ENCODE measurements at regions not wholly inside any gene's neighbourhood (a gene's known extent, or its start where the extent isn't known, plus 50 kb on each side); places are given as distances from the start of the nearest gene placed in this dataset.

GRCh38 chr12:24597580-24597979, 351.3 kb downstream of the BCAT1 start:
- Mint-ChIP-seq H3K4me3 (no peak overlapping the region), H3K4me1 (ENCODE audit: low read depth) (peaks cover 3% of the 10 kb centered on the region), H3K27ac (no peak overlapping the region), H3K36me3 (ENCODE audit: low read depth) (no peaks in the 10 kb centered on the region), H3K9me3 (no peaks in the 10 kb centered on the region), H3K27me3 (peaks cover 2% of the 10 kb centered on the region)
- POLR2A ChIA-PET: no interaction called here
- no peak for TF ChIP-seq CTCF (IDR thresholded peaks at IDR 0.05)
- intact Hi-C loops (cut with micrococcal nuclease): no loop called here
- no peak for DNase-seq
- no peak for ATAC-seq
- CTCF ChIA-PET: interaction anchor here (1.4 kb wide), 1 partner anchor 26 kb away, joined by 3 read pairs; no protein-coding TSS in a partner anchor

GRCh38 chr12:24596768-24597388, 352.0 kb downstream of the BCAT1 start:
- no peak for ATAC-seq
- Mint-ChIP-seq H3K9me3 (no peaks in the 10 kb centered on the region), H3K27me3 (peaks cover 2% of the 10 kb centered on the region), H3K4me3 (no peak overlapping the region), H3K27ac (no peak overlapping the region), H3K4me1 (ENCODE audit: low read depth) (peaks cover 3% of the 10 kb centered on the region), H3K36me3 (ENCODE audit: low read depth) (no peaks in the 10 kb centered on the region)
- intact Hi-C loops (cut with micrococcal nuclease): no loop called here
- POLR2A ChIA-PET: no interaction called here
- CTCF ChIA-PET: interaction anchor here (1.4 kb wide), 1 partner anchor 25 kb away, joined by 3 read pairs; no protein-coding TSS in a partner anchor
- DNase-seq: no peak
- TF ChIP-seq CTCF (IDR thresholded peaks at IDR 0.05): peak; percentile 54

- H3K9me3 Mint-ChIP-seq: no peaks in the 10 kb centered on the region
- DNase-seq (no peak), ATAC-seq (no peak)
- H3K36me3 Mint-ChIP-seq (ENCODE audit: low read depth): no peaks in the 10 kb centered on the region
- TF ChIP-seq CTCF (IDR thresholded peaks at IDR 0.05): no peak
- CTCF ChIA-PET: no interaction called here
- H3K27ac Mint-ChIP-seq: no peak overlapping the region
- POLR2A ChIA-PET: no interaction called here
- peaks cover 2% of the 10 kb centered on the region for H3K27me3 Mint-ChIP-seq
- H3K4me1 Mint-ChIP-seq (ENCODE audit: low read depth): no peaks in the 10 kb centered on the region
- H3K4me3 Mint-ChIP-seq: no peak overlapping the region
- intact Hi-C loops (cut with micrococcal nuclease): no loop called here
Measured at GRCh38 chr12:24595652-24596235, 353.2 kb downstream of the BCAT1 start.

GRCh38 chr12:24591715-24592440, 357.0 kb downstream of the BCAT1 start:
- ATAC-seq (no peak), DNase-seq (no peak)
- no peak for TF ChIP-seq CTCF (IDR thresholded peaks at IDR 0.05)
- ChIA-PET POLR2A (no interaction called here), CTCF (no interaction called here)
- no peaks in the 10 kb centered on the region for H3K36me3 Mint-ChIP-seq (ENCODE audit: low read depth)
- H3K4me1 Mint-ChIP-seq (ENCODE audit: low read depth): no peaks in the 10 kb centered on the region
- no peaks in the 10 kb centered on the region for H3K9me3 Mint-ChIP-seq
- intact Hi-C loops (cut with micrococcal nuclease): no loop called here
- no peak overlapping the region for H3K4me3 Mint-ChIP-seq
- H3K27me3 Mint-ChIP-seq: no peaks in the 10 kb centered on the region
- no peak overlapping the region for H3K27ac Mint-ChIP-seq

GRCh38 chr12:24591079-24591626, 357.7 kb downstream of the BCAT1 start:
- ATAC-seq (no peak), DNase-seq (no peak)
- H3K4me3 Mint-ChIP-seq: no peak overlapping the region
- no peaks in the 10 kb centered on the region for H3K27me3 Mint-ChIP-seq
- no peaks in the 10 kb centered on the region for H3K4me1 Mint-ChIP-seq (ENCODE audit: low read depth)
- no peaks in the 10 kb centered on the region for H3K36me3 Mint-ChIP-seq (ENCODE audit: low read depth)
- POLR2A ChIA-PET: no interaction called here
- H3K9me3 Mint-ChIP-seq: no peaks in the 10 kb centered on the region
- intact Hi-C loops (cut with micrococcal nuclease): no loop called here
- TF ChIP-seq CTCF (IDR thresholded peaks at IDR 0.05): no peak
- CTCF ChIA-PET: no interaction called here
- H3K27ac Mint-ChIP-seq: no peak overlapping the region
